ENCODE measurements at regions not wholly inside any gene's neighbourhood (a gene's known extent, or its start where the extent isn't known, plus 50 kb on each side); places are given as distances from the start of the nearest gene placed in this dataset.
A peak's percentile ranks its signal among the peaks of the same experiment; 100 is the strongest.
"Not testable (repeated sequence)": the region's sequence is repeated elsewhere in the genome, so short reads cannot be mapped to it uniquely, and the experiment has no call there.

DNA sequence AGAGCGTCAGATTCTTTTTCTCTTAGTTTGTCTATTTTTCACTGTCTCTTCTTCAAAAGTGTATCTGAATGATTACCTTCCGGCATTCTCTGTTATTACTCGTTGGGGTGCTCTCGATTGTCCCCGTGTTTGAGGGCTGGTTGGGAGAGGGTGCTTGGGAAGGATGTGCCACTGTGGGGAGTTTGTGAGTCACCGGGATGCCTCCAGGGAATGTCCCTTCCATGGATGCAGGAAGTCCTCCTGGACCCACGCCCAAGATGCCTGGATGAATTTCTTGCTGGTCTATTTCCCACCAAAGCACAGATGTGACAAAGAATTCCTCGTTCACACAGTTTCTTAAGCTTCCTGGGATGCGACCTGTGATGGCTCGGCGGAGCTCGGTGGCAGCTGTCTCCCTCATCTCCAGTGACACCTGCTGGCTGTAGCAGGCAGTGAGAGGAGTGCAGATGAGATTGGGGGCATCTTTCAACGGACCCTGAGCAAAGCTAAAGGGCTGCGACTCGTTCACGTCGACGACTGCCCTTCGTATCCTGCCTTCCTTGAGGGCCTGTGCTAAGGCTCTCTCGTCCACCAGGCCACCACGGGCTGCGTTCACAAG lies 2895.1 kb upstream of the TPTE start:
- intact Hi-C loops (cut with micrococcal nuclease; ENCODE audit: unreplicated experiment); H3K36me3 ChIP-seq (ENCODE audit: control insufficient read depth, insufficient read depth, low read length); H3K27me3 ChIP-seq (ENCODE audit: control insufficient read depth, insufficient read depth, low read length); POLR2A ChIA-PET; H3K4me3 ChIP-seq (ENCODE audit: low read depth in 2 of 2, low read length in 2 of 2); DNase-seq (ENCODE audit: low read depth, low spot score); CTCF ChIA-PET; H3K27ac ChIP-seq (ENCODE audit: low read length); BruUV-seq (replicated peaks); H3K4me1 ChIP-seq (ENCODE audit: control insufficient read depth, insufficient read depth, low read length); in situ Hi-C loops (cut with HindIII; ENCODE audit: low pct_unique_long_range_greater_than_20kb, low sequenced_read_pairs); H3K9me3 ChIP-seq (ENCODE audit: control insufficient read depth, insufficient read depth, low read depth, low read length): not testable (repeated sequence)
- 0 out of 2 replicates have a peak, but pooled peaks have one; percentile 77 for ATAC-seq
